GM10266 (cell line): ENCODE measurements at regions not wholly inside any gene's neighbourhood (a gene's known extent, or its start where the extent isn't known, plus 50 kb on each side); places are given as distances from the start of the nearest gene placed in this dataset.

Source experiments
- DNase-seq: peaks from one replicate; pipeline ENCODE4 v3.0.0; 2012; ENCODE audit errors: extremely low spot score
- TF ChIP-seq, protein P1 (sequence below): IDR thresholded peaks from 2 replicates; pipeline ENCODE4 v1.5.1; 2012; ENCODE audit warnings: mild to moderate bottlenecking, low read depth; ENCODE audit not compliant: control insufficient read depth, insufficient read depth; ENCODE audit errors: missing control alignments

DNA sequence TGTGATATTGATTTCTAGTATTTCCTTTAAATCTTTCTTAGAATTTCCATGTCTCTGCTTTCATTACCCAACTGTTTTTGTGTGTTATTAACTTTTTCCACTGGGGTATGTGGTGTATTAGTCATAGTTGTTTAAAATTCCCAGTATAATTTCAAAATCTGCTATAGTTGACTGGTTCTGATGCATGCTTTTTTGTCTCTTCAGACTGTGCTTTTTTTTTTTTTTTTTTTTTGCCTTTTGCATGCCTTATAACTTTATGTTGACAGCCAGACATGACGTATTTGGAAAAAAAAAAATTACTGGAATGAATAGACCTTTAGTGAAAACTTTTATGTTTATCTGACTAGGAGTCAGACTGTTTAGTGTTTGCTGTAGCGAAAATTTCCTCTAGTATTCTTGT lies 580.4 kb downstream of the ANKRD50 start:
- TF ChIP-seq, protein P1, sequence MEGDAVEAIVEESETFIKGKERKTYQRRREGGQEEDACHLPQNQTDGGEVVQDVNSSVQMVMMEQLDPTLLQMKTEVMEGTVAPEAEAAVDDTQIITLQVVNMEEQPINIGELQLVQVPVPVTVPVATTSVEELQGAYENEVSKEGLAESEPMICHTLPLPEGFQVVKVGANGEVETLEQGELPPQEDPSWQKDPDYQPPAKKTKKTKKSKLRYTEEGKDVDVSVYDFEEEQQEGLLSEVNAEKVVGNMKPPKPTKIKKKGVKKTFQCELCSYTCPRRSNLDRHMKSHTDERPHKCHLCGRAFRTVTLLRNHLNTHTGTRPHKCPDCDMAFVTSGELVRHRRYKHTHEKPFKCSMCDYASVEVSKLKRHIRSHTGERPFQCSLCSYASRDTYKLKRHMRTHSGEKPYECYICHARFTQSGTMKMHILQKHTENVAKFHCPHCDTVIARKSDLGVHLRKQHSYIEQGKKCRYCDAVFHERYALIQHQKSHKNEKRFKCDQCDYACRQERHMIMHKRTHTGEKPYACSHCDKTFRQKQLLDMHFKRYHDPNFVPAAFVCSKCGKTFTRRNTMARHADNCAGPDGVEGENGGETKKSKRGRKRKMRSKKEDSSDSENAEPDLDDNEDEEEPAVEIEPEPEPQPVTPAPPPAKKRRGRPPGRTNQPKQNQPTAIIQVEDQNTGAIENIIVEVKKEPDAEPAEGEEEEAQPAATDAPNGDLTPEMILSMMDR: no peak
- no peak for DNase-seq

DNA sequence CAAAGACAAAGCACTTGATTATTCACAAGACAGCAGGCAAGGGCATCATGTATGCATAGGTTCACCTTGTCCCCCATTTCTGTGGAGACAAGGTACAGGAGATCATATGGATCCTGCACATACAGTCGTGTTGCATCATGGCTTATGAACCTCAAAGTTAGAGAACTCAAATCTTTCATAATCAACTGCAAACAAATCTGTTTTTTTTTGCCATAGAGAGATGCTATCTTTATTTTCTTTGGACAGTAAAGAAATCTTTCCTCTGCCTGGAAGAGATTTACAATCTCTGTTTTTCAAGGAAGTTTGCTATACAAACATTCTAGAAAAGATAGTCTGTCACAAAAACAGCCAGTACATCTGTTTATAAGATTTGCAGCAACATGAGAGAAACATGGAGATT lies 578.8 kb downstream of the ANKRD50 start:
- TF ChIP-seq, protein P1: no peak
- DNase-seq: no peak

DNA sequence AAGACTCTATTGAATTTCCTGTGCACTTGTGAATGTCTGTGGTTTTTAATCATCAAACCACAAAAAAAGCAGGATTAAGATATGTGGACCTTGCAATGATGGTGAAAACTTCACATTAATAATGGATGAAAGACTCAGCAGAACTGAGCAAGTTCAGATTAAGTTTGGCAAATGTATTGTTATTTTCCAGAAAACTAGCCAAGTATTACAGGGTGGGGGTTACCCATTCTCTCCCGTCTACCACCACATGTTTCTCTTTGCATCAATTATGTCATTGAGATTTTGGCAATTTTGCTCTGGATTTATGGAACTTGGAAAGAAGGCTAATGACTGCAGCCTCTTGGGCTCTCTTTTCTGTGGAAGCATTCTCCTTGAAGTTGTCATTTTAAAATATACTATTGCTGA lies 577.1 kb downstream of the ANKRD50 start:
- no peak for DNase-seq
- TF ChIP-seq, protein P1: no peak

- TF ChIP-seq, protein P1: no peak
- DNase-seq: no peak
These were observed 573.5 kb downstream of the ANKRD50 start for GRCh38 chr4:124139044-124139443.

DNA sequence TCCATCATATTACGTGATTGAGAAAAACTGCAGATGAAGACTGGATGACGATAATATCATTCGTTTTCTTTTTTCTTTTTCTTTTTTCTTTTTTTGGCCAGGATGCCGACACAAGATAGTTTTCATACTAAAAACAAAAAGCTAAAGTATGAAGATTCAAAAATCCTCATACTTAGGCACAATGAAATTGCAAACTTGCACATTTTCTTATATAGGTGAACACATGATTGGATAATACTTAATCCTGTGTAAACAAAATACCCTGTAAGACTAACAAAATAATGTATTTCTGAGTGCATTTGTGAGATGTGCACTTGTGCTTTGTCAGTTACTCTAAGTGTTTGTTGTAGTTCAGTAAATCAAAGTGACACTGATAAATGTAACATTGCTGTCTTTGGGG lies 568.9 kb downstream of the ANKRD50 start:
- TF ChIP-seq, protein P1: no peak

GRCh38 chr4:124144238-124144654 lies 568.3 kb downstream of the ANKRD50 start:
- TF ChIP-seq, protein P1: no peak
- no peak for DNase-seq

More for the DNA sequence above, 568.9 kb downstream of the ANKRD50 start:
- no peak for DNase-seq

- TF ChIP-seq, protein P1: no peak
- no peak for DNase-seq
These were observed 566.5 kb downstream of the ANKRD50 start for GRCh38 chr4:124146068-124146467.

- no peak for DNase-seq
- TF ChIP-seq, protein P1: no peak
These were observed 561.5 kb downstream of the ANKRD50 start for GRCh38 chr4:124151031-124151430.
